ENCODE measurements at regions not wholly inside any gene's neighbourhood (a gene's known extent, or its start where the extent isn't known, plus 50 kb on each side); places are given as distances from the start of the nearest gene placed in this dataset.

- H3K27ac Mint-ChIP-seq: no peak overlapping the region
- H3K4me3 Mint-ChIP-seq: no peak overlapping the region
- peaks cover 15% of the 10 kb centered on the region for H3K9me3 Mint-ChIP-seq
- DNase-seq: no peak
- H3K27me3 Mint-ChIP-seq: peaks cover 28% of the 10 kb centered on the region
- H3K36me3 Mint-ChIP-seq (ENCODE audit: low read depth): peaks cover 8% of the 10 kb centered on the region
- H3K4me1 Mint-ChIP-seq: peaks cover 10% of the 10 kb centered on the region
- POLR2A ChIA-PET: interaction anchor here (2.3 kb wide), 1 partner anchor 156 kb away, joined by 5 read pairs; no protein-coding TSS in a partner anchor
- CTCF ChIA-PET: interaction anchor here (1.0 kb wide), 1 partner anchor 13 kb away, joined by 3 read pairs; no protein-coding TSS in a partner anchor
Observed at GRCh38 chr2:10252661-10253060, 50.0 kb upstream of the HPCAL1 start.

All from activated CD4-positive, alpha-beta memory T cell treated with anti-CD3 and anti-CD28 coated beads, Interleukin-2, amount 10 ng/mL, durations not matched to agents 7 days and 5 days (primary cell).